Head of caudate nucleus (tissue), 42 donors: ENCODE measurements at regions not wholly inside any gene's neighbourhood (a gene's known extent, or its start where the extent isn't known, plus 50 kb on each side); places are given as distances from the start of the nearest gene placed in this dataset.
"Not testable (repeated sequence)": the region's sequence is repeated elsewhere in the genome, so short reads cannot be mapped to it uniquely, and the experiment has no call there.

Experiments
- DNase-seq, 42 donors: peaks; one replicate each; pipeline versions ENCODE4 v3.0.0 to v3.0.0-alpha.2; 2020 to 2021; ENCODE audit warnings: mixed read lengths in 7 of 42
- intact Hi-C: fragments of 100-400 bp; cut with DNase I; formaldehyde crosslinking; loops from one replicate; pipeline ENCODE4 v1.15.0; 2022

GRCh38 chr3:40731445-40731844 is 206.7 kb downstream of the ZNF621 start:
- intact Hi-C loops: no loop called here
- no peak for DNase-seq

GRCh38 chr3:40736943-40737342 is 212.2 kb downstream of the ZNF621 start:
- intact Hi-C loops: no loop called here

GRCh38 chr3:40737343-40737742 is 212.6 kb downstream of the ZNF621 start:
- intact Hi-C loops: no loop called here

More at GRCh38 chr3:40736943-40737342, 212.2 kb downstream of the ZNF621 start:
- no peak for DNase-seq

GRCh38 chr3:40739971-40740370 is 215.2 kb downstream of the ZNF621 start:
- intact Hi-C loops: no loop called here
- DNase-seq: no peak

More at GRCh38 chr3:40737343-40737742, 212.6 kb downstream of the ZNF621 start:
- DNase-seq: no peak

- peak in 36 of 42 donors; percentile 11 to 83 (median 54) for DNase-seq
- intact Hi-C loops: no loop called here
Measured at GRCh38 chr3:40741729-40742128, 217.0 kb downstream of the ZNF621 start.

- DNase-seq: no peak
- intact Hi-C loops: no loop called here
Measured at GRCh38 chr3:40745381-40746106, 220.8 kb downstream of the ZNF621 start.

GRCh38 chr3:40751666-40752065 is 226.9 kb downstream of the ZNF621 start:
- intact Hi-C loops: no loop called here
- no peak for DNase-seq

GRCh38 chr3:40752492-40752891 is 227.7 kb downstream of the ZNF621 start:
- DNase-seq: no peak
- intact Hi-C loops: no loop called here

GRCh38 chr3:40753291-40753770 is 228.6 kb downstream of the ZNF621 start:
- no peak for DNase-seq
- intact Hi-C loops: no loop called here

- intact Hi-C loops: no loop called here
- DNase-seq: no peak
Measured at GRCh38 chr3:40753951-40754350, 229.2 kb downstream of the ZNF621 start.

GRCh38 chr3:40754994-40755393 is 230.2 kb downstream of the ZNF621 start:
- DNase-seq: no peak
- intact Hi-C loops: no loop called here

GRCh38 chr3:40756500-40756899 is 231.7 kb downstream of the ZNF621 start:
- intact Hi-C loops: no loop called here
- DNase-seq: no peak

- DNase-seq, intact Hi-C loops: not testable (repeated sequence)
Measured at GRCh38 chr3:40762771-40763170, 238.0 kb downstream of the ZNF621 start.

- no peak for DNase-seq
Measured at GRCh38 chr3:40763807-40764206, 239.0 kb downstream of the ZNF621 start.

GRCh38 chr3:40764747-40765146 is 240.0 kb downstream of the ZNF621 start:
- intact Hi-C loops: no loop called here
- no peak for DNase-seq

More at GRCh38 chr3:40763807-40764206, 239.0 kb downstream of the ZNF621 start:
- intact Hi-C loops: no loop called here

- intact Hi-C loops: no loop called here
- DNase-seq: no peak
Measured at GRCh38 chr3:40765884-40766283, 241.1 kb downstream of the ZNF621 start.

GRCh38 chr3:40766396-40766795 is 241.6 kb downstream of the ZNF621 start:
- intact Hi-C loops: no loop called here
- no peak for DNase-seq

- intact Hi-C loops: no loop called here
- no peak for DNase-seq
Measured at GRCh38 chr3:40768046-40768445, 243.3 kb downstream of the ZNF621 start.

GRCh38 chr3:40768536-40768935 is 243.8 kb downstream of the ZNF621 start:
- DNase-seq: no peak
- intact Hi-C loops: no loop called here

GRCh38 chr3:40770061-40770460 is 245.3 kb downstream of the ZNF621 start:
- intact Hi-C loops: no loop called here
- peak in 1 of 42 donors; percentile 8 for DNase-seq

- intact Hi-C loops: no loop called here
- DNase-seq: peak in 17 of 42 donors; percentile 7 to 60 (median 28)
Measured at GRCh38 chr3:40771112-40771511, 246.4 kb downstream of the ZNF621 start.
